HG03159 (cell line): ENCODE measurements at regions not wholly inside any gene's neighbourhood (a gene's known extent, or its start where the extent isn't known, plus 50 kb on each side); places are given as distances from the start of the nearest gene placed in this dataset.
"Not testable (repeated sequence)": the region's sequence is repeated elsewhere in the genome, so short reads cannot be mapped to it uniquely, and the experiment has no call there.

Experiments
- ATAC-seq: cut with Tn5 transposase; IDR thresholded peaks from one replicate; pipeline ENCODE4 v1.9.1; 2021; ENCODE audit warnings: mild to moderate bottlenecking, moderate library complexity; ENCODE audit not compliant: unreplicated experiment

- no peak for ATAC-seq
Measured at GRCh38 chr18:76051396-76052226, 443.4 kb downstream of the ZNF516 start.

DNA sequence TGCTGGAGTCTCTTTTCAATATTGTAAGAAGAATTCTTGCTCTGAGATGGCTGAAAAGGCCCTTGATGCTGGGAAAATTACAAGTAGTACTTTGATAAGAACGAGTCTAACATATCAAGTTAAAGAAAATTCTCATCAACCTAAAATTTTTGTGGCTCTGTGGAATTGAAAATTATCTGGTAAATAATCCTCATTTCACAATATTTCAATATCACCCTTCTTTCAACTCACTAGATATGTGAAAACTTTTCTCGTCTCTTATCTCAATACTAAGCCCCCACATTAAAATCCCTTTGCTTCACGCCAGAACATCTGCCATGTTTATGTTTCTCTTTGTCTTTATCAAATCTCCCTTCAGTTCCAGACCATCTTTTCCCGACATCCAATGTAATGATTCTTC lies 448.8 kb downstream of the ZNF516 start:
- ATAC-seq, result no peak

DNA sequence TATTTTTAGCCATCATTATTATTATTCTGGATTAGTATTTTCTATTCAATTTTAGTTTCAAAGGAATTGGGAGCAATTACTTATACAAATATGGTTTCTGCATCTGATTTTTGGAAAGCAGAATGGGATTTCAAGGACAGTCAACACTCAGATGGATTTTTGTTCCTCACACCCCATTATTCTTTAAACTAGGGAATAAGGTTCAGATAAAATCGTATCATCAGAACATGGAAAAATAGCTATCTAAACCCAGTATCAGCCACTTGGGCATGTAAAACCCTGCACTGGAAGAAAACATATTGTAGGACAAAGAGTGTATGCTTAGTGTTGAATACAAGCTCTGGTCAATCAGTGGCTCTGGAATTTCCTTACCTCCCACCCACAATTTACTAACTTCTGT lies 452.5 kb downstream of the ZNF516 start:
- no peak for ATAC-seq

DNA sequence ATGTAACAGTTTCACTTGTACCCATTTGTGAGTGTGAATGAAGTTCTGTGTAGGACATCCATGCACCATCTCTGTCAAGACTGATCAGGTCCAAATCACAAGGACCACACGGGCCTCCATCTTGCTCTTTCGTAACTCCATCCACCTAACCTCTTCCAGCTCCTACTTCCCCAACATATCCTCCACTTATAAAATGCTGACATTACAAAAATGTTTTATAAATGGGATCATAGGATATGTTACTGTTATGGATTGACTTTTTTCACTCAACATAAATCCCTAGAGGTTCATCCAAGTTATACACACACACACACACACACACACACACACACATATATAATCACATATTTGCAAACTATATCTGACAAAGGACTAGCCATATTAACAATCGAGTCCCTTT lies 476.8 kb downstream of the ZNF516 start:
- no peak for ATAC-seq

DNA sequence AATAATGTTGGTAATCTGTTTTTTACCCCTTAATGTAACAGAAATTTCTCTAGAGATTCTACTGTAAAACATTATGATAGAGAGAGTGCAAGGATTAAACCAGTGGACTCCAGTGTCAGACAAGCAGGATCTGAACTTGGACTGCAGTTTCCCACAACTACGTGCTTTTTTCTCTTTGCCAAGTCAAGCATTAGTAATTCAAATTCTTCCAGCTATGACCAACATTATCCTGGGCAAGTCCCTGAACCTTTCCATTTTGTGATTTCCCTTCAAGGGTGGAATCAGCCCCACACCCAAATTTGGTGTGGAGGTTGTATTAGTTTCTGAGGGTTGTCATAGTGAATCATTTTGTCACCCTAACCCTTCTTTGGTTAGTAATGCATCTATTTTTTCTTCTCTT lies 482.0 kb downstream of the ZNF516 start:
- no peak for ATAC-seq

GRCh38 chr18:76005632-76006208 lies 489.3 kb downstream of the ZNF516 start:
- no peak for ATAC-seq

DNA sequence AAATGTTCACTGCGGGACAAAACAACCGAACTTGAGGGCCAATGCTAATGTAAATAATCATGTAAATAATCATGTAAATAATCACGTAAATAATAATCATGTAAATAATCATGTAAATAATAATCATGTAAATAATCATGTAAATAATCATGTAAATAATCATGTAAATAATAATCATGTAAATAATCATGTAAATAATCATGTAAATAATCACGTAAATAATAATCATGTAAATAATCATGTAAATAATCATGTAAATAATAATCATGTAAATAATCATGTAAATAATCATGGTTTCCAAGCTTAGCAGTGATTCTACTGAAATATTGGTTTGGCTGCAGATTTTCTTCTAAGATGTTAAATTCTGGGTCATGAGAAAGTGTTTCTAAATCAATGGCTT lies 507.1 kb downstream of the ZNF516 start:
- ATAC-seq, result not testable (repeated sequence)

GRCh38 chr18:75984853-75985252 lies 510.2 kb downstream of the ZNF516 start:
- no peak for ATAC-seq

DNA sequence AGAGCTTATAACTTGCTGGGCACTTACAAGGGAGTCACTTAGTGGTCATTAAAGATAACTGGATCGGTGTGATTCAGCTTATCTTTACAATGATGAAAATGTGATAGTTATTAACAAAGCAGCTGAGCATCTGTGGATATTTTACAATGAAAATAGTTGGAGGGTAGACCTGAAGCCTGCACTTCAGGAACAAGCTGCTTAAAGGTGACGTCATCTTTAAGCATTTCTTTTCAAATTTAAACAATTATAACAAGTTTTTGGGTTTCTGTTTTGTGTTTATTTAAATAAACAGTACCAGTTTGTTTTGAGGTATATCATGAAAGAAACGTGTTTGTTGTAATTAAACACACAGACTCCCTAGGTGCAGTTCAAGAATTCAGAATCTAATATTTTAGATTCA lies 513.9 kb downstream of the ZNF516 start:
- ATAC-seq, result no peak

DNA sequence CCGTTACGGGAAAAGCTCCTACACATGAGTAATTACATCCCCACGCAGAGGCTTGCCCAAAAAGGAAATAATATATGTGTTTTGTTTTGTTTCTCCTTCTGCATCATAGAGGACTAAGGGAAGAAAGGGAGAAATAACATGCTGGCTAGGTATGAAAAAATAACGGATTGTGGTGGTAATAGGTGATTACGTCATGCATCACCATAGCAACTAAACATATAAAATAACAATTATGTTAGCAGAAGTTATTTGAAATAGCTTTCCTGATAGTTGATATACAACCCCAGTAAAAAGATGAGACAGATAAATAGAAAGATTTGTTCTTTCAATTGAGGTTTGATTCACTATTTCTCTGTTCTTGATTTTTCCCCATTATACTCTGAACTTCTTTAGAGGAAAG lies 518.0 kb downstream of the ZNF516 start:
- ATAC-seq, result no peak

- no peak for ATAC-seq
Measured at GRCh38 chr18:75970212-75970611, 524.8 kb downstream of the ZNF516 start.

DNA sequence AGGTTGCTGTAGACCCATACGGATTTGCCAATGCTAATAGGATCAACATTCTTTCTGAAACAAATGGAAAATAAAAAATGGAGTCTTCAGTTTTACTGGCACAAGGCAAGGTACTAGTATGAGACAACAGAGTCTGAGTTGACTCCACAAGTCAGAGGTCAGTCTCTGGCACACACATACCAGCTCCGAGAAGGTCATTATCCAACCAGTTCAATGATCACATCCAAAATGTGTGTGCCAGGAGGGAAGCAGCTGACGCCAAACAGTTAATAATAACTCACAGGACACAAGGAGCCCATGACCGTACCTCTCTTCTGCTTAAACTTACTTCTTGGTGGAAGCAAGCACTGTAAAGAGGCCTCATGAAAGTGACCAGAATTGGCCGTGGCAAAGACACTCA lies 528.6 kb downstream of the ZNF516 start:
- no peak for ATAC-seq

- no peak for ATAC-seq
Measured at GRCh38 chr18:75962036-75962572, 532.9 kb downstream of the ZNF516 start.

GRCh38 chr18:75960356-75960755 lies 532.9 kb upstream of the SMIM21 start:
- not testable (repeated sequence) for ATAC-seq

DNA sequence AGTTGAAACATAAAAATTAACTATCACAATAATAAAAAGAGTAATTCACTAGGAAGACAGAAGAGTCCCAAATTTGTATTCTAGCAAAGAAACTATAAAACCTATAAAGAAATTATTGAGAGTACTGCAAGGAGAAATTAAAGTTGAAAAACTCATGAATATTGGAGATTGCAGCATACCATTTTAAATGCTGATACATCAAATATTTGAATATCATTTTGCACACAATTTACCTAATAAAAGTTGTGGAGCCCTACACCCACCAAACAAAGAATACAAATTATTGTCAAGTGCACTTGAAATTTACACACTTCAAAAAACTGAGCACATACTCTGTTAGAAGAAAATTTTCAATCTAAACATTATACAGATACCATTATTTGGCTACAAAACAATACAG lies 531.6 kb upstream of the SMIM21 start:
- no peak for ATAC-seq

DNA sequence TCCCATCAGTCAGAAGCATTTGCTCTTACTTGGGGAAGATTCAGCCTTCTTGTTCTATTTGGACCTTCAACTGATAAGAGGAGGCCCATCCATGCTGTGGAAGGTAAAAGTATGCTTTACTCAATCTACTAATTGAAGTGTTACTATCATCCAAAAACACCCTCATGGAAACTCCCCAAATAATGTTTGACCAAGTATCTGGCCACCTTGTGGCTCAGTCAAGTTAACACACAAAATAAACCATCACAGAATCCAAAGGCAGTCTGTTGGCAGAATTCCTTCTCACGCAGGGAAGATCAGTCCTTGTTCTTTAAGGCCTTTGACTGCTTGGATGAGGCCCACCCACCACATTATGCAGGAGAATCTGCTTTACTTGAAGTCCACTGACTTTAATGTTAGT lies 531.2 kb upstream of the SMIM21 start:
- ATAC-seq, result no peak

GRCh38 chr18:75945265-75945933 lies 517.9 kb upstream of the SMIM21 start:
- no peak for ATAC-seq

GRCh38 chr18:75937306-75937705 lies 509.8 kb upstream of the SMIM21 start:
- ATAC-seq, result no peak

DNA sequence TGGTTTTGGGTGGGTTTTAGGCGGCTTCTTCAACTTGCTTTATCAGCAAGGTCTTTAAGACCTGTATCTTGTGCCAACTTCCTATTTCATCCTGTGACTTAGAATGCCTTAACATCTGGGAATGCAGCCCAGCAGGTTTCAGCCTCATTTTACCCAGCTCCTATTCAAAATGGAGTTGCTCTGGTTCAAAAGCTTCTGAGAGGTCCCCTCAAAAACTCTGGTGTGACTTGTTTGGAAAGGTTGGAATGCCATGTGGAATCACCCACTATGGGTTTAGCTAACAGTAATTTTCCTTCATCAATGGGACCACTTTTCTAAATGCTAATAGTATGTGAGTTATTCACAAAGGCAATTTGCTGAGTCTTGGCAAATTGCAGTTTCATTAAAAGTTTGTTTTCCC lies 509.4 kb upstream of the SMIM21 start:
- no peak for ATAC-seq

DNA sequence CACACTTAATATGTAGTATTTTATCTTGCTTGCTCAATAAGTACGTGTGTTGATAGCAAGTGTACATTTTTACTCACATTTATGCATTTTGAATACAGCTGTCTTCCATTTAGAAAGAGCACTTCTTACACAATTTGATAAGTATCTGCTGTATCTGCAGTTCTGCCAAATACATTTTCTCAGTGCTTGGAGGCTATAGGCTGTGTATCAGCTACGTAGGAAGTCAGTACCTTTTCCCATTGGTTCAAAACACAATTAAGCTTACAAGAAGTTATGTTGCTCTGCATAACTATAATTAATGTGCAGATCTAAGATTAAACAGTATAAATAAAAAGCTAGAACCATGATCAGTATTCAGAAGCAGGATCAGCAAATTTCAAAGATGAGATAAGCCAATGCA lies 503.6 kb upstream of the SMIM21 start:
- no peak for ATAC-seq

- ATAC-seq, result no peak
Measured at GRCh38 chr18:75928706-75929105, 501.2 kb upstream of the SMIM21 start.

GRCh38 chr18:75927791-75928190 lies 500.3 kb upstream of the SMIM21 start:
- no peak for ATAC-seq
